RWPE2 (cell line): ENCODE measurements at regions not wholly inside any gene's neighbourhood (a gene's known extent, or its start where the extent isn't known, plus 50 kb on each side); places are given as distances from the start of the nearest gene placed in this dataset.

ENCODE experiments used
- ATAC-seq: fragments of 200-7000 bp; cut with Tn5 transposase; 3 replicates; pipeline ENCODE4 v1.9.1; 2021; ENCODE audit warnings: low read depth
- DNase-seq: peaks from one replicate; pipeline ENCODE4 v3.0.0-alpha.2; 2020; ENCODE audit warnings: low spot score
- H3K27ac ChIP-seq: fragments of 450-650 bp; 2 replicates; pipeline ENCODE4 v1.5.1; 2017; ENCODE audit warnings: mild to moderate bottlenecking; ENCODE audit not compliant: poor library complexity, severe bottlenecking
- H3K27me3 ChIP-seq: fragments of 250-450 bp; sonication (Bioruptor Pico); 2 replicates; pipeline ENCODE4 v1.5.1; 2021; ENCODE audit warnings: mild to moderate bottlenecking, moderate library complexity; ENCODE audit not compliant: insufficient read depth, poor library complexity, severe bottlenecking
- H3K36me3 ChIP-seq: fragments of 250-450 bp; sonication (Bioruptor Pico); 2 replicates; pipeline ENCODE4 v1.5.1; 2020; ENCODE audit warnings: low read depth, mild to moderate bottlenecking, moderate library complexity
- H3K4me1 ChIP-seq: fragments of 250-450 bp; sonication (Bioruptor Pico); 2 replicates; pipeline ENCODE4 v1.5.1; 2021; ENCODE audit warnings: mild to moderate bottlenecking, moderate library complexity; ENCODE audit not compliant: insufficient read depth, poor library complexity, severe bottlenecking
- H3K4me3 ChIP-seq: fragments of 250-450 bp; sonication (Bioruptor Pico); 2 replicates; pipeline ENCODE4 v1.5.1; 2021; ENCODE audit warnings: mild to moderate bottlenecking, moderate library complexity; ENCODE audit not compliant: severe bottlenecking
- H3K9me3 ChIP-seq: fragments of 250-450 bp; sonication (Bioruptor Pico); 2 replicates; pipeline ENCODE4 v1.5.1; 2021; ENCODE audit warnings: mild to moderate bottlenecking, moderate library complexity; ENCODE audit not compliant: severe bottlenecking
- TF ChIP-seq, protein P1 (sequence below): fragments of 450-650 bp; IDR thresholded peaks from one replicate; pipeline ENCODE4 v1.5.1; 2017; ENCODE audit warnings: mild to moderate bottlenecking, moderate library complexity; ENCODE audit not compliant: poor library complexity, severe bottlenecking

DNA sequence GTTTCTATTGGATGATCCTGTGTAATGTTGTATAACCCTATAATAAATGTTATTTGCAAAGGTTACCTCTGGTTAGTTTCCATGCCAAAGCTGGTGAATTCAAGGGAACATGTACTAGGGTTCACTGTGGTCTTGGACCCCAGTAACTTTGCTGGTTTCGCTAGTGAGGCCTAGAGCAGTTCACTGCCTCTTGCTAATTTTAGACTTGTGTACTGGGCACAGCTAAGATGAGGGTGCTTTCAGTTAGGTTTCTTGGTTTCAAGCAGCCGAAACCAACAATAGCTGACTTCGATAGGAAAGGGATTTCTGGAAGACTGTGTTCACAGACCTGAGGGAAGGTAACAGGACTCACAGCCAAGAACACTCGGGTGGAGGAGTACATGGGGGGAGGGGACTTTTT is 215.5 kb upstream of the BCOR start:
- Histone ChIP-seq H3K27ac (no peak overlapping the region), H3K27me3 (no peaks in the 10 kb centered on the region), H3K9me3 (no peaks in the 10 kb centered on the region), H3K4me1 (no peaks in the 10 kb centered on the region), H3K4me3 (no peak overlapping the region), H3K36me3 (no peaks in the 10 kb centered on the region)
- no peak for DNase-seq
- no peak for ATAC-seq
- TF ChIP-seq, protein P1, sequence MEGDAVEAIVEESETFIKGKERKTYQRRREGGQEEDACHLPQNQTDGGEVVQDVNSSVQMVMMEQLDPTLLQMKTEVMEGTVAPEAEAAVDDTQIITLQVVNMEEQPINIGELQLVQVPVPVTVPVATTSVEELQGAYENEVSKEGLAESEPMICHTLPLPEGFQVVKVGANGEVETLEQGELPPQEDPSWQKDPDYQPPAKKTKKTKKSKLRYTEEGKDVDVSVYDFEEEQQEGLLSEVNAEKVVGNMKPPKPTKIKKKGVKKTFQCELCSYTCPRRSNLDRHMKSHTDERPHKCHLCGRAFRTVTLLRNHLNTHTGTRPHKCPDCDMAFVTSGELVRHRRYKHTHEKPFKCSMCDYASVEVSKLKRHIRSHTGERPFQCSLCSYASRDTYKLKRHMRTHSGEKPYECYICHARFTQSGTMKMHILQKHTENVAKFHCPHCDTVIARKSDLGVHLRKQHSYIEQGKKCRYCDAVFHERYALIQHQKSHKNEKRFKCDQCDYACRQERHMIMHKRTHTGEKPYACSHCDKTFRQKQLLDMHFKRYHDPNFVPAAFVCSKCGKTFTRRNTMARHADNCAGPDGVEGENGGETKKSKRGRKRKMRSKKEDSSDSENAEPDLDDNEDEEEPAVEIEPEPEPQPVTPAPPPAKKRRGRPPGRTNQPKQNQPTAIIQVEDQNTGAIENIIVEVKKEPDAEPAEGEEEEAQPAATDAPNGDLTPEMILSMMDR: no peak

DNA sequence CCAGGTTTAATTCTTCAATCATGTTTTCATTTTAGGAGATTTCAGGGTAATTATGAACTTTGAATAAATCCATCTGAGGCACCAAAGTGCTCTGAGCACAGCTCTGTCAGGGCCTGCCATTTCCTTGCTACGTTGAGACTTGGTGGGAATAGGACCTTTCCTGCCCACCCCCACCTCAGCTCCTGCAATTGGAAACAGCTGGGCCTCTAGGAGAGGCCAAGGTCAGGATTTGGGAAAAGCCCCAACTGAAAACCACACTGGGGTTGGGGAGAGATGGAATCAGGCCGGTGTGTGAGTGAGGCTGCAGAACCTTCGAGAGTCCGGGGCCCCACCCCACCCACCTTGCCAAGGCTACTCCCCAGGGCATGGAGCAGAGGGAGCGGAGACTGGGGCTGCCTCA is 212.7 kb upstream of the BCOR start:
- Histone ChIP-seq H3K27ac (no peak overlapping the region), H3K4me3 (no peak overlapping the region), H3K27me3 (no peaks in the 10 kb centered on the region), H3K9me3 (no peaks in the 10 kb centered on the region), H3K36me3 (no peaks in the 10 kb centered on the region), H3K4me1 (no peaks in the 10 kb centered on the region)
- ATAC-seq: no peak
- DNase-seq: no peak
- TF ChIP-seq, protein P1: no peak

DNA sequence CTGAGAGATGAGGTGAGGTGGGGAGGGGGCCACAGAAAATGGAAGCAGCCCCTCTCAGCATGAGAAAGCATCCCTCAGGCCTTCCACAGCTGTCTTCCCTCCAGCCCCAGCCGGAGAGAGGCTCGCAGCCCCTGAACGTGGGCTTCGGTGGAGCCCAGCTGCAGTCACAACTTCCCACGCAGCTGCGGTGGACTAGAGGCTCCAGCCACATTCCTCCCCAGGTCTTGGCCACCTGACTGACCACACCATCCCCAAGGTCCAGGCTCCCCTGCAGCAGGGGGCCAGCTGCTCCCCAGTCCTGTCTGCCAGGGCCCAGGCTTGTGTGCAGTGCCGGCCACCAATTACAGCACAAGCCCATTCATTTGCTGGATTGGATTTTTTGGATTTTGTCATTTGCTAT is 212.3 kb upstream of the BCOR start:
- ATAC-seq: no peak
- no peak for DNase-seq
- no peak overlapping the region for H3K27ac ChIP-seq
- H3K9me3 ChIP-seq: no peaks in the 10 kb centered on the region
- no peaks in the 10 kb centered on the region for H3K36me3 ChIP-seq
- no peaks in the 10 kb centered on the region for H3K4me1 ChIP-seq
- no peaks in the 10 kb centered on the region for H3K27me3 ChIP-seq
- TF ChIP-seq, protein P1: no peak
- H3K4me3 ChIP-seq: no peak overlapping the region

DNA sequence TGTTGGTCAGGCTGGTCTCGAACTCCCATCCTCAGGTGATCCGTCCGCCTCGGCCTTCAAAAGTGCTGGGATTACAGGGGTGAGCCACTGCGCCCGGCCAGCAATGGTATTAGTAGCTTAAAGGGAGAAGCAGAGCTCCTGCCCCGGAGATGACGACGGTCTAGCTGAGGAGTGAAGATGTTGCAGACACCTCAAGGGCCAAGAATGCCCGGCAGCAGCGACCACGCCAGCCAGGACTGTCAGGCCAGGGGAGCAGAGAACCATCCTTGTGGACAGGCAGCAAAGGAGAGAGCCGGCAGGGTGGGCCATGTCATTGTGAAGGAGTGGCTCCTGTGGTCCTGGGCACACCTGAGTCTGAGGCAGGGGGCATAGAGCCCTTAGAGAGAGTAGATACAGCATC is 210.1 kb upstream of the BCOR start:
- DNase-seq: no peak
- no peaks in the 10 kb centered on the region for H3K9me3 ChIP-seq
- TF ChIP-seq, protein P1: no peak
- H3K4me3 ChIP-seq: no peak overlapping the region
- H3K27me3 ChIP-seq: no peaks in the 10 kb centered on the region
- H3K4me1 ChIP-seq: no peaks in the 10 kb centered on the region
- H3K27ac ChIP-seq: no peak overlapping the region
- H3K36me3 ChIP-seq: no peaks in the 10 kb centered on the region
- ATAC-seq: no peak

DNA sequence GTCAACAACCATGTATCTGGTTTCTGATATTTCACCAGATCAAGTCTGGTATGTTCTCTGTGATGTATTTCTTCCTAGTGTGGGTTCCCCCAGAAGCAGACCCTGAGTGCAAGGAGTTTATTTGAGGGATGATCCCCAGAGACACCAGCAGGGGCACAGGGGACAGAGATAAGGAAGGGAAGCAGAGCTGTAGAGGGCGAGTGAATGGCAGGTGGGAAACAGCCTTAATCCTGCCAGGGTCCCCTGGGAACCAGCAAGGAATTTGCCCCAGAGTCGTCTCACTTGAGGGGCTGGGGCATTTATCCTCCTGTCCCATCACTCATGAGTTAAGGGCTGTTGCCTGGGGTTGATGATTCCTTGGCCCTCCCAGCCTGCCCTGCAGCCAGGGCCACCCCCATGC is 206.4 kb upstream of the BCOR start:
- DNase-seq (no peak), ATAC-seq (no peak)
- H3K4me3 ChIP-seq: no peak overlapping the region
- H3K9me3 ChIP-seq: no peaks in the 10 kb centered on the region
- no peak overlapping the region for H3K27ac ChIP-seq
- H3K36me3 ChIP-seq: no peaks in the 10 kb centered on the region
- no peaks in the 10 kb centered on the region for H3K27me3 ChIP-seq
- TF ChIP-seq, protein P1: no peak
- no peaks in the 10 kb centered on the region for H3K4me1 ChIP-seq
